ENCODE measurements at regions not wholly inside any gene's neighbourhood (a gene's known extent, or its start where the extent isn't known, plus 50 kb on each side); places are given as distances from the start of the nearest gene placed in this dataset.
A peak's percentile ranks its signal among the peaks of the same experiment; 100 is the strongest.
"Not testable (repeated sequence)": the region's sequence is repeated elsewhere in the genome, so short reads cannot be mapped to it uniquely, and the experiment has no call there.

DNA sequence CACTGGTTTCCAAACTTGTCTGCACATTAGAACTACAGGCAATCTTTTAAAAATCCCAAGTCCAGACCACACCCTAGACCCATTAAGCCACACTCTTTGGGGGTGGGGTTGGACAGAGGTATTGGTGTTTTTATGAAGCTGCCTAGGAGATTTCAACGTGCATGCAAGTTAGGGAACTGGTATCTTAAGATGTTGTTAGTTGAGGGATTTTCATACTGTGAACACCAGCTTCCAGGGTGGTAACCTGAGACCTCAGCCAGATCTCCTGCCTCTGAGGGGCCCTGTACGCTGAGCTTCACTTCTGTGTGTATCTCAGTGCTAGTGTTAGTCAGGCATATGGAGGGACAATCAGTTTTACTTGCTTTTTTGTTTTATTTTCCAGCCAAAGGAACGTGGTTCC lies 138.0 kb downstream of the UTRN start:
- Mint-ChIP-seq H3K27ac (peak overlapping the region; percentile 25), H3K36me3 (peaks cover 31% of the 10 kb centered on the region), H3K4me1 (peaks cover 30% of the 10 kb centered on the region), H3K27me3 (ENCODE audit: low read depth) (no peaks in the 10 kb centered on the region), H3K4me3 (no peak overlapping the region), H3K9me3 (no peaks in the 10 kb centered on the region)
- TF ChIP-seq GABPB1 (CRISPR knock-in tag; IDR thresholded peaks at IDR 0.05) = no peak
- TF ChIP-seq, protein P1, sequence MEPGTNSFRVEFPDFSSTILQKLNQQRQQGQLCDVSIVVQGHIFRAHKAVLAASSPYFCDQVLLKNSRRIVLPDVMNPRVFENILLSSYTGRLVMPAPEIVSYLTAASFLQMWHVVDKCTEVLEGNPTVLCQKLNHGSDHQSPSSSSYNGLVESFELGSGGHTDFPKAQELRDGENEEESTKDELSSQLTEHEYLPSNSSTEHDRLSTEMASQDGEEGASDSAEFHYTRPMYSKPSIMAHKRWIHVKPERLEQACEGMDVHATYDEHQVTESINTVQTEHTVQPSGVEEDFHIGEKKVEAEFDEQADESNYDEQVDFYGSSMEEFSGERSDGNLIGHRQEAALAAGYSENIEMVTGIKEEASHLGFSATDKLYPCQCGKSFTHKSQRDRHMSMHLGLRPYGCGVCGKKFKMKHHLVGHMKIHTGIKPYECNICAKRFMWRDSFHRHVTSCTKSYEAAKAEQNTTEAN (CRISPR knock-in tag; IDR thresholded peaks at IDR 0.05) = no peak
- no peak for TF ChIP-seq ZSCAN18 (CRISPR knock-in tag; IDR thresholded peaks at IDR 0.05)
- ChIA-PET POLR2A (interaction anchor here (1.2 kb wide), 1 partner anchor 136 kb away, joined by 3 read pairs; no protein-coding TSS in a partner anchor), CTCF (interaction anchor here (1.1 kb wide), 1 partner anchor 58 kb away, joined by 3 read pairs; no protein-coding TSS in a partner anchor)
- DNase-seq (ENCODE audit: low spot score) (no peak), ATAC-seq (peak; percentile 72)

GRCh38 chr6:144429753-144430152 lies 144.6 kb downstream of the UTRN start:
- ATAC-seq = no peak
- no peak for DNase-seq (ENCODE audit: low spot score)
- 0 out of 2 replicates have a peak overlapping the region, but pooled peaks have one; percentile 11 for H3K27ac Mint-ChIP-seq
- no peak for TF ChIP-seq ZNF219 (CRISPR knock-in tag; IDR thresholded peaks at IDR 0.05; ENCODE audit: borderline replicate concordance)
- TF ChIP-seq, protein P1 (CRISPR knock-in tag; IDR thresholded peaks at IDR 0.05) = no peak
- TF ChIP-seq ZNF232 (CRISPR knock-in tag; IDR thresholded peaks at IDR 0.05) = no peak
- TF ChIP-seq NFYB (CRISPR knock-in tag; conservative IDR thresholded peaks at IDR 0.05; ENCODE audit: low read depth) = no peak
- TF ChIP-seq JUN (CRISPR knock-in tag; IDR thresholded peaks at IDR 0.05) = no peak
- no peak for TF ChIP-seq ETV6 (CRISPR knock-in tag; IDR thresholded peaks at IDR 0.05)
- no peak for TF ChIP-seq ATF2 (CRISPR knock-in tag; IDR thresholded peaks at IDR 0.05; ENCODE audit: borderline replicate concordance, low read depth)
- TF ChIP-seq, protein P2, sequence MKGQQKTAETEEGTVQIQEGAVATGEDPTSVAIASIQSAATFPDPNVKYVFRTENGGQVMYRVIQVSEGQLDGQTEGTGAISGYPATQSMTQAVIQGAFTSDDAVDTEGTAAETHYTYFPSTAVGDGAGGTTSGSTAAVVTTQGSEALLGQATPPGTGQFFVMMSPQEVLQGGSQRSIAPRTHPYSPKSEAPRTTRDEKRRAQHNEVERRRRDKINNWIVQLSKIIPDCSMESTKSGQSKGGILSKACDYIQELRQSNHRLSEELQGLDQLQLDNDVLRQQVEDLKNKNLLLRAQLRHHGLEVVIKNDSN (CRISPR knock-in tag; IDR thresholded peaks at IDR 0.05) = no peak
- no peak for TF ChIP-seq NFATC4 (CRISPR knock-in tag; IDR thresholded peaks at IDR 0.05)
- TF ChIP-seq E2F5 (CRISPR knock-in tag; IDR thresholded peaks at IDR 0.05) = no peak
- no peak for TF ChIP-seq IRF2 (CRISPR knock-in tag; IDR thresholded peaks at IDR 0.05; ENCODE audit: borderline replicate concordance, low read depth)
- H3K9me3 Mint-ChIP-seq = peaks cover 11% of the 10 kb centered on the region
- no peak overlapping the region for H3K4me3 Mint-ChIP-seq
- POLR2A ChIA-PET = no interaction called here
- H3K36me3 Mint-ChIP-seq = peaks cover 56% of the 10 kb centered on the region
- H3K4me1 Mint-ChIP-seq = no peaks in the 10 kb centered on the region
- no peaks in the 10 kb centered on the region for H3K27me3 Mint-ChIP-seq (ENCODE audit: low read depth)
- CTCF ChIA-PET = no interaction called here

DNA sequence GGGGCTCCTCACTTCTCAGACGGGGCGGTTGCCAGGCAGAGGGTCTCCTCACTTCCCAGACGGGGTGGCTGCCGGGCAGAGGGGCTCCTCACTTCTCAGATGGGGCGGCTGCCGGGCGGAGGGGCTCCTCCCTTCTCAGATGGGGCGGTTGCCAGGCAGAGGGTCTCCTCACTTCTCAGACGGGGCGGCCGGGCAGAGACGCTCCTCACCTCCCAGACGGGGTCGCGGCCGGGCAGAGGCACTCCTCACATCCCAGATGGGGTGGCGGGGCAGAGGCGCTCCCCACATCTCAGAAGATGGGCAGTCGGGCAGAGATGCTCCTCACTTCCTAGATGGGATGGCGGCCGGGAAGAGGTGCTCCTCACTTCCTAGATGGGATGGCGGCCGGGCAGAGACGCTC lies 148.3 kb downstream of the UTRN start:
- H3K4me1 Mint-ChIP-seq; ATAC-seq; POLR2A ChIA-PET; H3K27me3 Mint-ChIP-seq (ENCODE audit: low read depth); DNase-seq (ENCODE audit: low spot score); H3K27ac Mint-ChIP-seq; H3K4me3 Mint-ChIP-seq: not testable (repeated sequence)
- Mint-ChIP-seq H3K9me3 (peaks cover 15% of the 10 kb centered on the region), H3K36me3 (peaks cover 71% of the 10 kb centered on the region)
- CTCF ChIA-PET = interaction anchor here (0.6 kb wide), 1 partner anchor 144 kb away, joined by 3 read pairs; no protein-coding TSS in a partner anchor

Measured in WTC11 (cell line).